GM18868 (cell line): ENCODE measurements at regions not wholly inside any gene's neighbourhood (a gene's known extent, or its start where the extent isn't known, plus 50 kb on each side); places are given as distances from the start of the nearest gene placed in this dataset.
A peak's percentile ranks its signal among the peaks of the same experiment; 100 is the strongest.

Experiments used
- ATAC-seq: cut with Tn5 transposase; IDR thresholded peaks from one replicate; pipeline ENCODE4 v1.9.1; 2021; ENCODE audit warnings: mild to moderate bottlenecking, moderate library complexity; ENCODE audit not compliant: unreplicated experiment

- ATAC-seq: no peak
Observed at GRCh38 chr7:46237466-46237865, 316.4 kb upstream of the IGFBP3 start.

- ATAC-seq: peak; percentile 99
Observed at GRCh38 chr7:46233585-46234329, 312.7 kb upstream of the IGFBP3 start.

GRCh38 chr7:46230990-46231305 is 309.9 kb upstream of the IGFBP3 start:
- no peak for ATAC-seq

- ATAC-seq: no peak
Observed at GRCh38 chr7:46230298-46230989, 309.4 kb upstream of the IGFBP3 start.

- no peak for ATAC-seq
Observed at GRCh38 chr7:46229409-46229808, 308.3 kb upstream of the IGFBP3 start.

GRCh38 chr7:46226860-46227259 is 305.8 kb upstream of the IGFBP3 start:
- ATAC-seq: no peak

- no peak for ATAC-seq
Observed at GRCh38 chr7:46224363-46224762, 303.3 kb upstream of the IGFBP3 start.

- ATAC-seq: no peak
Observed at GRCh38 chr7:46220066-46220630, 299.1 kb upstream of the IGFBP3 start.

- no peak for ATAC-seq
Observed at GRCh38 chr7:46218461-46219200, 297.6 kb upstream of the IGFBP3 start.

GRCh38 chr7:46215987-46216567 is 295.0 kb upstream of the IGFBP3 start:
- no peak for ATAC-seq

GRCh38 chr7:46214526-46214925 is 293.5 kb upstream of the IGFBP3 start:
- no peak for ATAC-seq

- no peak for ATAC-seq
Observed at GRCh38 chr7:46213154-46213537, 292.1 kb upstream of the IGFBP3 start.

GRCh38 chr7:46212425-46213153 is 291.5 kb upstream of the IGFBP3 start:
- ATAC-seq: no peak

- ATAC-seq: no peak
Observed at GRCh38 chr7:46210467-46210866, 289.4 kb upstream of the IGFBP3 start.

- ATAC-seq: no peak
Observed at GRCh38 chr7:46209611-46210388, 288.7 kb upstream of the IGFBP3 start.

- ATAC-seq: no peak
Observed at GRCh38 chr7:46208635-46209525, 287.8 kb upstream of the IGFBP3 start.

- no peak for ATAC-seq
Observed at GRCh38 chr7:46207931-46208634, 287.0 kb upstream of the IGFBP3 start.

- peak; percentile 61 for ATAC-seq
Observed at GRCh38 chr7:46206476-46207060, 285.5 kb upstream of the IGFBP3 start.
